Gastrocnemius medialis (tissue), 4 donors: ENCODE measurements at regions not wholly inside any gene's neighbourhood (a gene's known extent, or its start where the extent isn't known, plus 50 kb on each side); places are given as distances from the start of the nearest gene placed in this dataset.

Experiments
- ATAC-seq, 2 donors: fragments of 150-250 bp; one replicate each; pipeline ENCODE4 v1.9.1; 2016
- DNase-seq, 2 donors: peaks; one replicate each; pipeline ENCODE4 v3.0.0-alpha.2; 2019
- H3K27ac ChIP-seq, 4 donors: fragments of 200-600 bp; sonication (generic); 1 replicate in 1 of 4; 2 replicates in 3 of 4; pipeline ENCODE4 v1.5.1; 2016 to 2018; ENCODE audit warnings: mild to moderate bottlenecking in 2 of 4, moderate library complexity in 1 of 4
- H3K27me3 ChIP-seq, 3 donors: fragments of 200-600 bp; sonication (generic) in 2 of 3; 1 replicate in 1 of 3; 2 replicates in 2 of 3; pipeline versions ENCODE4 v1.5.1 to v1.6.0; 2016 to 2019; ENCODE audit warnings: mild to moderate bottlenecking in 1 of 3, moderate library complexity in 1 of 3
- H3K36me3 ChIP-seq, 2 donors: fragments of 200-600 bp; sonication (generic) in 1 of 2; one replicate each; pipeline ENCODE4 v1.5.1; 2017 to 2018
- H3K4me1 ChIP-seq, 2 donors: fragments of 200-600 bp; sonication (generic) in 1 of 2; one replicate each; pipeline ENCODE4 v1.5.1; 2016 to 2017; ENCODE audit warnings: mild to moderate bottlenecking in 2 of 2
- H3K4me3 ChIP-seq, 4 donors: fragments of 200-600 bp; sonication (generic) in 3 of 4; 1 replicate in 1 of 4; 2 replicates in 3 of 4; pipeline ENCODE4 v1.5.1; 2016 to 2019; ENCODE audit warnings: mild to moderate bottlenecking in 2 of 4
- H3K9me3 ChIP-seq, 3 donors: fragments of 200-600 bp; sonication (generic) in 2 of 3; 1 replicate in 1 of 3; 2 replicates in 2 of 3; pipeline ENCODE4 v1.5.1; 2016 to 2019
- POLR2A ChIP-seq, 2 donors: fragments of 450-650 bp; IDR thresholded peaks; one replicate each; pipeline ENCODE4 v1.6.1; 2017; ENCODE audit warnings: antibody characterized with exemption in 2 of 2, mild to moderate bottlenecking in 2 of 2, moderate library complexity in 2 of 2
- in situ Hi-C, 4 donors: fragments of 200-750 bp; cut with MboI; loops; one replicate each; pipeline versions ENCODE4 v1.15.0 to v1.8.0; 2017; ENCODE audit warnings: low sequenced_read_pairs in 4 of 4
- intact Hi-C: fragments of 100-400 bp; cut with DNase I; formaldehyde crosslinking; loops from one replicate; pipeline ENCODE4 v1.15.1; 2023; ENCODE audit warnings: low total_unique reads
- TF ChIP-seq, protein P1 (sequence below), 5 experiments: fragments of 450-650 bp in 3 of 5; fragments of 200-600 bp in 2 of 5; sonication (generic) in 2 of 5; IDR thresholded peaks in 4 of 5; conservative IDR thresholded peaks in 1 of 5; 1 replicate in 4 of 5; 2 replicates in 1 of 5; pipeline ENCODE4 v1.5.1; 2016 to 2019; ENCODE audit warnings: antibody characterized with exemption in 5 of 5, mild to moderate bottlenecking in 3 of 5, moderate library complexity in 3 of 5

DNA sequence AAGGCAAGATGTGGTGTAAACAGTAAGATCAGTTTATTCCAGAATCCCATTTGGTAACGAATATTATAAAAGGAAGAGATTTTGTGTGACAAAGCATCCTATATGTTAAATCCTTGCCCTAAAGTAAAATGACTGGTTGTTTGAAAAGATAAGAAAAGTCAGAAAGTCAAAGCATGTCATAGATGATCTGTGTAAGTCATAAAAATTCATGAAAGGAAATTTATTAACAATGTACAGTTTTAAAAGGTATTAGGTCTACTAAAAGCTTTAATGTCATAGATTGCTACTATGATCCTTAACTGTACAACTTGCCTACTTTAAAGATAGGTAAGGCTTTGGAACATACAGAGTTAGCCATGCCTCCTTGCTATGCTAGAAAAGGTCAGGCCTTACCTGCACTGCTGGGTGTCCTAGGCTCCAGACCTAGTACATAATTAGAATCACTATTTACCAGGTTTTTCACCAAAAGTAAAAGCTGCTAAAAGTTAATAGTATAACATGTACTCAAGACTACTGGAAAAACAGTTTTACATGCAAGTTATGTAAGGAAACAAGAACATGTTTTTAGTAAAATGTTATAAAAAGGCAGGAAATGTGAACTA is 1090.1 kb upstream of the ADGRB3 start:
- intact Hi-C loops, result no loop called here
- Histone ChIP-seq H3K36me3 (no peaks in the 10 kb centered on the region), H3K9me3 (no peaks in the 10 kb centered on the region), H3K4me1 (no peaks in the 10 kb centered on the region), H3K4me3 (no peak overlapping the region), H3K27me3 (no peaks in the 10 kb centered on the region), H3K27ac (no peak overlapping the region)
- in situ Hi-C loops, result no loop called here
- TF ChIP-seq POLR2A (IDR thresholded peaks at IDR 0.05), result no peak
- TF ChIP-seq, protein P1, sequence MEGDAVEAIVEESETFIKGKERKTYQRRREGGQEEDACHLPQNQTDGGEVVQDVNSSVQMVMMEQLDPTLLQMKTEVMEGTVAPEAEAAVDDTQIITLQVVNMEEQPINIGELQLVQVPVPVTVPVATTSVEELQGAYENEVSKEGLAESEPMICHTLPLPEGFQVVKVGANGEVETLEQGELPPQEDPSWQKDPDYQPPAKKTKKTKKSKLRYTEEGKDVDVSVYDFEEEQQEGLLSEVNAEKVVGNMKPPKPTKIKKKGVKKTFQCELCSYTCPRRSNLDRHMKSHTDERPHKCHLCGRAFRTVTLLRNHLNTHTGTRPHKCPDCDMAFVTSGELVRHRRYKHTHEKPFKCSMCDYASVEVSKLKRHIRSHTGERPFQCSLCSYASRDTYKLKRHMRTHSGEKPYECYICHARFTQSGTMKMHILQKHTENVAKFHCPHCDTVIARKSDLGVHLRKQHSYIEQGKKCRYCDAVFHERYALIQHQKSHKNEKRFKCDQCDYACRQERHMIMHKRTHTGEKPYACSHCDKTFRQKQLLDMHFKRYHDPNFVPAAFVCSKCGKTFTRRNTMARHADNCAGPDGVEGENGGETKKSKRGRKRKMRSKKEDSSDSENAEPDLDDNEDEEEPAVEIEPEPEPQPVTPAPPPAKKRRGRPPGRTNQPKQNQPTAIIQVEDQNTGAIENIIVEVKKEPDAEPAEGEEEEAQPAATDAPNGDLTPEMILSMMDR (IDR thresholded peaks at IDR 0.05 in 4 of 5, conservative IDR thresholded peaks at IDR 0.05 in 1 of 5), result no peak
- DNase-seq (no peak), ATAC-seq (no peak)

DNA sequence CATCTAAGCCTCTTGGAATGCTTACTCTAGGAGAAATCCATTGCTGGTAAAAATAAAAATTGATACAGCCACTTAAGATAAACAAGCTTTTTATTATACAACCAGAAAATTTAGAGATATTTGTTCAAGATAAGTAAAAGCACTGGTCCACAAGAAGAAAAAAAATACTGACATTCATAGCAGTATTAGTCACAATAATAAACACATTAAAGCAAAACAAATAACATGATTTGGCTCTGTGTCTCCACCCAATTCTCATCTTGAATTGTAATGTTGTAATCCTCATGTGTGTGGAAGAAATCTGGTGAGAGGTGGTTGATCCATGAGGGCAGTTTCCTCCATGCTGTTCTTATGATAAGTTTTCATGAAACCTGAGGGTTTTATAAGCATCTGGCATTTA is 1093.5 kb upstream of the ADGRB3 start:
- Histone ChIP-seq H3K4me3 (no peak overlapping the region), H3K4me1 (no peaks in the 10 kb centered on the region), H3K27me3 (no peaks in the 10 kb centered on the region), H3K27ac (no peak overlapping the region), H3K36me3 (no peaks in the 10 kb centered on the region), H3K9me3 (no peaks in the 10 kb centered on the region)
- in situ Hi-C loops (no loop called here), intact Hi-C loops (no loop called here)
- DNase-seq (no peak), ATAC-seq (no peak)
- no peak for TF ChIP-seq POLR2A (IDR thresholded peaks at IDR 0.05)
- TF ChIP-seq, protein P1 (IDR thresholded peaks at IDR 0.05 in 4 of 5, conservative IDR thresholded peaks at IDR 0.05 in 1 of 5), result no peak

DNA sequence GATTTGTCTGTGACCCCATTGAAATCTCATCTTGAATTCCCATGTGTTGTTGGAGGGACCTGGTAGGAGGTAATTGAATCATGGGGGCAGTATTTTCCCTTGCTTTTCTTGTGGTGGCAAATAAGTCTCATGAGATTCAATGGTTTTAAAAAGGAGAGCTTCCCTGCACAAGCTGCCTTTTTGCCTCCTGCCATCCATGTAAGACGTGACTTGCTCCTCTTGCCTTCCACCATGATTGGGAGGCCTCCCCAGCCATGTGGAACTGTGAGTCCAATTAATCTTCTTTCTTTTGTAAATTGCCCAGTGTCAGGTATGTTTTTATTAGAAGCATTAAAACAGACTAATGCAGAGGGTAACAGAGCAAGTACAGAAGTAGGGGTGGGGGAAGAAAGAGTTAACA is 1097.0 kb upstream of the ADGRB3 start:
- in situ Hi-C loops (no loop called here), intact Hi-C loops (no loop called here)
- H3K27ac ChIP-seq, result no peak overlapping the region
- no peaks in the 10 kb centered on the region for H3K9me3 ChIP-seq
- no peaks in the 10 kb centered on the region for H3K4me1 ChIP-seq
- no peaks in the 10 kb centered on the region for H3K27me3 ChIP-seq
- no peak overlapping the region for H3K4me3 ChIP-seq
- ATAC-seq (no peak), DNase-seq (no peak)
- no peak for TF ChIP-seq POLR2A (IDR thresholded peaks at IDR 0.05)
- TF ChIP-seq, protein P1 (IDR thresholded peaks at IDR 0.05 in 4 of 5, conservative IDR thresholded peaks at IDR 0.05 in 1 of 5), result no peak
- H3K36me3 ChIP-seq, result no peaks in the 10 kb centered on the region

DNA sequence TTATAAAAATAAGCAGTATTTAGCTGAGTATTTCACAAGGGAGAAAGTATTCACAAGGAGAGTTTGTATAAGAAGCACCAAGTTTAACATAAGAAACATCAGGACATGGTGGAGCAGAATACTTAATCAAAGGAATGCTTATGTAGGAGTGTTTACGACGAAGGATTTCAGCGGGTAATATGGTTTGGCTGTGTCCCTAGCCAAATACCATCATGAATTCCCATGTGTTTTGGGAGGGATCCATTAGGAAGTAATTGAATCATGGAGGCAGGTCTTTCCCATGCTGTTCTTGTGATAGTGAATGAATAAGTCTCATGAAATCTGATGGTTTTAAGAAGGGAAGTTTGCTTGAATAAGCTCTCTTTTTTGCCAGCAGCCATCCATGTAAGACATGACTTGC is 1099.1 kb upstream of the ADGRB3 start:
- intact Hi-C loops (no loop called here), in situ Hi-C loops (no loop called here)
- ATAC-seq, result no peak
- no peaks in the 10 kb centered on the region for H3K4me1 ChIP-seq
- H3K27ac ChIP-seq, result no peak overlapping the region
- H3K27me3 ChIP-seq, result no peaks in the 10 kb centered on the region
- H3K9me3 ChIP-seq, result no peaks in the 10 kb centered on the region
- no peak overlapping the region for H3K4me3 ChIP-seq
- DNase-seq, result no peak
- TF ChIP-seq POLR2A (IDR thresholded peaks at IDR 0.05), result no peak
- TF ChIP-seq, protein P1 (IDR thresholded peaks at IDR 0.05 in 4 of 5, conservative IDR thresholded peaks at IDR 0.05 in 1 of 5), result no peak
- no peaks in the 10 kb centered on the region for H3K36me3 ChIP-seq

DNA sequence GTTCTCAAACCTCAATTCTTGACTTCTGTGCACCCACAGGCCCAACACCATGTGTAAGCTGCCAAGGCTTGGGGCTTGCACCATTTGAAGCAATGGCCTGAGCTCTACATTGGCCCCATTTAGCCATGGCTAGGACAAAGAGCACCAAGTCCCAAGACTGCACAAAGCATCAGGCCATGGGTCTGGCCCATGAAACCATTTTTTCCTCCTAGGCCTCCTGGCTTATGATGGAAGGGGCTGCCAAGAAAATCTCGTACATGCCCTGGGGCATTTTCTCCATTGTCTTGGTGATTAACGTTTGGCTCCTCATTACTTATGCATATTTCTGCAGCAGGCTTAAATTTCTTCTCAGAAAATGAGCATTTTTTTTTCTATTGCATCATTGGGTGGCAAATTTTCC is 1128.7 kb upstream of the ADGRB3 start:
- Histone ChIP-seq H3K4me3 (no peak overlapping the region), H3K36me3 (no peaks in the 10 kb centered on the region), H3K27me3 (no peaks in the 10 kb centered on the region), H3K27ac (no peak overlapping the region), H3K4me1 (no peaks in the 10 kb centered on the region), H3K9me3 (no peaks in the 10 kb centered on the region)
- intact Hi-C loops (no loop called here), in situ Hi-C loops (no loop called here)
- DNase-seq (no peak), ATAC-seq (no peak)
- TF ChIP-seq, protein P1 (IDR thresholded peaks at IDR 0.05 in 4 of 5, conservative IDR thresholded peaks at IDR 0.05 in 1 of 5), result no peak
- TF ChIP-seq POLR2A (IDR thresholded peaks at IDR 0.05), result no peak
